HK-2 (cell line): ENCODE measurements at regions not wholly inside any gene's neighbourhood (a gene's known extent, or its start where the extent isn't known, plus 50 kb on each side); places are given as distances from the start of the nearest gene placed in this dataset.

Source experiments
- DNase-seq: peaks from one replicate; pipeline ENCODE4 v3.0.0-alpha.2; 2018; ENCODE audit not compliant: unreplicated experiment

DNA sequence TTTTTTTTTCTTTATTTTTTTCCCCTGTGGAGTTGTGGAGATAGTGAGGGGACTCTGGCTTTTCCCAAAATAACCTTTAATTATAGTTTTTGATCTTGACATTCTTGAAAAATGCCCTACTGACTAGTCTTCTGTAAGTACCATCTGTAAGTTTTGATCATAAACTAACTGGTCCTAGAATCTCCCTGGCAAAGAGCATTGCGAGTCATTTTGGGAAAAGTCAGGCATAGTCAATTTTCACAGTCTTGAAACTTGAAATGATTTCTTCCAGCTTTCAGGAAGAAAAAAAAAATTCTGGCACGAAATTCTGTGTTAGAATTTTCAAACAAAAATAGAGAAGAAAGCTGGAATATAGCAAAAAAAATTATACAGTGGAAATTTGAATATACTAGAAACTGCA, 181.2 kb upstream of the SNX7 start:
- no peak for DNase-seq

DNA sequence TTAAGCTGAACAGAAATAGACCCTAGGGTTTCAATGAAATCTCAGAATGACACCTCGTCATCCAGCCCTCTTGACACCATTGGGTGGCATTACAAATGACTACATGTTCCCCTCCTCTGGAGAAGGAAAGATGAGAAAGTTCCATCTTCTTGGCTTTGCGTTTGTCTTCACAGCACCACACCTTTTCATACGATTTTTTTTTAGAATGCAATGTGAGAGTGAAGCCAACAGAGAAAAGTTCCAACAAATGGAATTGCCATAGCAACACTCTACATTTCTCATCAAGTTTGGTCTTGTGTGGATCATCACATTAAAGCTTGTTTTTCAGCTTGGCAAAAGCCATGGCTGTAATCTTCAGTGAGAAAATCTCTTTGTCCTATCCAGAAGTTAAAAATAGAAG, 183.4 kb upstream of the SNX7 start:
- DNase-seq, result no peak

- DNase-seq, result no peak
Observed at GRCh38 chr1:98472878-98473277, 188.6 kb upstream of the SNX7 start.

GRCh38 chr1:98471633-98472032, 189.9 kb upstream of the SNX7 start:
- no peak for DNase-seq

DNA sequence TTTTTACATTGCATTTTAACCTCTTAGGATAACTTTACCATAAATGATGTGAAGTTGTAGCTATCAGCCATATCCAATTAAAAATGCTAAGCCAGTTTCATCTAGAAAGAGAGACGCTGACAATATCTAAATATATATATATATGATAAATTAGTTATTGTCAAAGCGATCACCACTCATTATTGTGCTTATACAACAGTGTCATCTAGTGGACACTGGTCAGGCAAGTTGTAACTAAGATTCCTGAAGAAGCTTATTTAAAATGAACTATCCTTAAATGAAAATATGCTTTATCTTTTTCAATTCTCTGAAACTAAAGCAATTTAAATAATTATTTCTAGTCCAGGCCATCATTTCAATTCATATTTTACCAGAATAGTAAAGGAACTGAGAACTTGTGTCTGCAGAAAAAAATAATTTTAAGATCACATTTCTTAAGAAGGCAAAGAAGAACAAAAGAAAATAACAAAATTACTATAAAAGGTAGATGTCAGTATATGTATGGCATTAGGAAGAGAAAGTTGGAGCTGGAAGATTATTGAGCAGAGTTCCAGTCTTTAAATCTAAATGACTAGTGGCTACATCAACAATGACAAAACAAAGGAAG, 193.3 kb upstream of the SNX7 start:
- DNase-seq, result no peak

DNA sequence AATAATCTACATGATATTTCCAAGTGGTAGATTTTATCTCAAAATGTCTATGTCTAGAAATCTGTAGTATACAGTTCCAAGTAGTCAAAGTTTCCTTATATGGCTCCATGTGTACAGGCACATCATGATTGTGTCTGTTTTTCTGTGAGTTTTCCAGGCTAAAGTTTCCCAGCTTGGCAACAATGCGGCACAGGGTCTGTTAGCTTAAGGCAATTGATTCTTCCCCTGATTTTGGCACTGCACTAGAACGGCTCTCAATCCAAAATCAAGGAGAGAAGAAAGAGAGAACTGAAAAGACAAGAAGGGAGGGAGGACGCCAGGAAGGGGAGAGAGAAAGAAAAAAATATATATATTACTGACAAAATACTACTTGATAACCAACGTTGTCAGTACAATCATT, 193.9 kb upstream of the SNX7 start:
- DNase-seq, result no peak

- DNase-seq, result no peak
Observed at GRCh38 chr1:98467122-98467521, 194.4 kb upstream of the SNX7 start.

- no peak for DNase-seq
Observed at GRCh38 chr1:98461873-98462385, 199.6 kb upstream of the SNX7 start.

GRCh38 chr1:98460136-98460535, 201.4 kb upstream of the SNX7 start:
- no peak for DNase-seq

GRCh38 chr1:98459486-98459870, 202.0 kb upstream of the SNX7 start:
- no peak for DNase-seq

GRCh38 chr1:98458511-98459485, 202.7 kb upstream of the SNX7 start:
- no peak for DNase-seq

DNA sequence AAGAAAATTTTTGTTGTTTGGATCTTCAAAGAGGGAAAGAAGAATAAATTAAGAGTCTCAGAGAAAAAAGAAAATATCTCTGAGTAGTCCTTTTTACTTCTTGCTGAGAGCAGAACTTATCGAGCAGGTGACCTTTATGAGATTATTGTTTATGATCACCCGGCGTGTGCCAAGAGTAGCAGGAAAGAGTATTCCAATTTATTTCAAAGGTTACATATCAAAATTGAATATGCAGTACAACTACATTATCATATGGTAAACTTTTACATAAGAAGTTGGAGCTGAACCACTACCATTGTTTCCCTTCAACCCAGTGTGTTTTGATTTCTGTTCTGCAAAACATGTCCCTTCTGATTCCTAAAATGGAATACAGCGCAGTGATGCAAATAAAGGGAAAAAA, 204.3 kb upstream of the SNX7 start:
- no peak for DNase-seq

- no peak for DNase-seq
Observed at GRCh38 chr1:98454666-98455065, 206.9 kb upstream of the SNX7 start.

DNA sequence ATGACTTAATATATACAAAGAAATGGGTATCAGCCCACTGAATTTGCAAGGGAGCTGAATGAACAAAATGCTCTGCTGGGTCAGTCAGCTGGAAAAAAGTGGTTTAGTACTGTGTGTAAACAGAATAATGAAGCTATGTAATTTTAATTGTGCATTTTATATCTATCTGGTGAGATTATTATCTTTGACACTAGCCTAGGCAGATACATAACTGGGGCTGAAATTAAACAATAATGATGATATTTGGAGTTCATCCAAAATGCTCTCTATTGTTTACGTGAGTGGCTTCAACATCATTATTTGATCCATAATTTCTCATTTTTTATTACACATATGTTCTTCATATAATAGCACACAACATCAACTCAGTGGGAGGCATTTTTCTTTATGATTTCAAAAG, 208.5 kb upstream of the SNX7 start:
- no peak for DNase-seq

- no peak for DNase-seq
Observed at GRCh38 chr1:98452162-98452561, 209.4 kb upstream of the SNX7 start.

- DNase-seq, result no peak
Observed at GRCh38 chr1:98441281-98441680, 220.2 kb upstream of the SNX7 start.

- DNase-seq, result no peak
Observed at GRCh38 chr1:98439471-98439870, 222.1 kb upstream of the SNX7 start.

DNA sequence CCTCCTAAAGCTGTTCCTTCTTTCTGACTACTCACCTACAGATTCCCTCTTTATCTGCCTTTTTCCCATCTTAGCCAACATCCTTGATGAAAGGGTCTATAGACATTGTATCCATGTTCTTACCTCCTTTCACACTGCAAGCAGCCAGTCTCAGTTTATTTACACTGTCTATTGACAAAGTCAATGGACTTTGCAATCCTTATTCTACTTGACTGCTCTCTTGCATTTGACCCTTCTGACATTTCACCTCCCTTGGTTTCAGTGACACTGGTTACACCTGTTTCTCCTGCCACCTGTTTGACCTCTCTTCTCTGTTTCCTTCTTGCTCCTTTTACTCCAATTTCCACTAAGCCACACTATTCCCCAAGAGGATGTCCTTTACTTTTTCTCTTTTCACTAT, 224.0 kb upstream of the SNX7 start:
- no peak for DNase-seq

DNA sequence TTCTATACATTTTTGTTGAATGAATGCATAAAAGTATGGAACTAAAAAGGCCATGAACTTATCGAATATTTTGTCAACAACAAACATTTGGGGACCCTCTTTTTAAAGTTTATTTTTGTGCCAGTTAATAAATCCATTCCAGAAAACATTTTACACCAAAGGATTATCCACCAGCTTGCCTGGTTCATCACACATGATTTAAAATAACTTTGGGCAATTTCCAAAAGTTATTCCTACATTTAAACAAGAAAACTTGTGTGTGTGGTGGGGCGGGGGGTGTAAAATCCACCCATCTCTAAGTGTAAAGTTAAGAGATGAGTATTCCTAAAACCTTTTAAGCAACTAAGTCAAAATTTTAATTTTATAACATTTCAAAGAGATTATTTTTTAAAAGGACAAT, 224.5 kb upstream of the SNX7 start:
- DNase-seq, result no peak

- DNase-seq, result no peak
Observed at GRCh38 chr1:98429965-98430443, 231.5 kb upstream of the SNX7 start.

DNA sequence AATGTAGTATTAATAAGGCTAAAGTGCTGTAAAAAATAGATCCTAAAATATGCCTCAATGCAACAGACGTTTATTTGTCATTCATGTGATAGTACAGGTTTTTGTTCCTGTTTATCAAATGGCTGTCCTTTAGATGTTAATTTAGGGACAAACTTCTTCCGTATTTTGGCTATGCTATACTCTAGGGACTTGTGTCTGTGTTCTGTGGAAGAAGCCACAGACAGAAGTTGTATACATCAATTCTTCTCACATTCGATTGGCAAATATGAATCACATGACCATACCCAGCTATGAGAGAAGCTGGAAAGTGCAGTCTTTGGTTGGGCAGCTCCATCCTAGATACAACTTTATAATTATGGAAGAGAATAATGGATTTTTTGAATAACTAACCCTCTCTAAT, 232.7 kb upstream of the SNX7 start:
- no peak for DNase-seq

DNA sequence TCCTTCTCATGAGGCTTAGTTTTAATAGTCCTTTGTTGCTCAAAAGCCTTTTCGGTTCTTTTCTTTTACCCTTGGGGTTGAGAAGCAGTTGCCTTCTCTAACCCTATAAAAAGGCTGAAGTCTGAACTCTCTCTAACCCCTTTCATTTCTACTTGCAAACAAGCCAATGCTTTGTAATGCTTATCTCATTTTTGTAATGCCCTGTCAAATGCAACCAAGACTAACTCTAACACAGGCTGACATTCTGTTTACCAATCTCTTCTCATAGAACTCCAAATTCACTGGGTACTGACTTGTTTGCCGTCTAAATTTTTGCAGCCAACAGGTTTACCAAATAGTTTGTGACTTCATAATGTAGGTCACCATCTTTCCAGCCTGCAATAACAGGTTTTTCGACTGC, 233.9 kb upstream of the SNX7 start:
- DNase-seq, result no peak

- DNase-seq, result no peak
Observed at GRCh38 chr1:98426092-98426491, 235.4 kb upstream of the SNX7 start.
